HepG2 (cell line): ENCODE measurements at regions not wholly inside any gene's neighbourhood (a gene's known extent, or its start where the extent isn't known, plus 50 kb on each side); places are given as distances from the start of the nearest gene placed in this dataset.

Experiments
- ATAC-seq: fragments of 200-7000 bp; cut with Tn5 transposase; 3 replicates; pipeline ENCODE4 v1.9.1; 2020; ENCODE audit warnings: mild to moderate bottlenecking, moderate library complexity
- BruUV-seq: library from RNA; stranded (reverse); fragments of 400-500 nt; replicated peaks from 2 replicates; lab custom pipeline; 2021; lab: Mats Ljungman, UMichigan
- CTCF ChIA-PET: fragments of 300-600 bp; formaldehyde crosslinking; extraction: SDS; loops from one replicate; lab custom pipeline; 2021; ENCODE audit warnings: low total read pairs, inconsistent platforms, low intra/inter-chr PET ratio; lab: Yijun Ruan, JAX
- POLR2A ChIA-PET: fragments of 350-600 bp; sonication (Branson Sonifier 250); formaldehyde crosslinking; loops from one replicate; lab custom pipeline; 2020; ENCODE audit warnings: antibody characterized with exemption, inconsistent platforms; lab: Yijun Ruan, JAX
- DNase-seq: peaks from one replicate; pipeline ENCODE4 v3.0.0-alpha.2; 2015; ENCODE audit warnings: low spot score
- FAIRE-seq: peaks from 3 replicates; lab custom pipeline; 2011; peaks lifted over from hg19 to GRCh38; lab: Jason Lieb, UNC
- H2AFZ ChIP-seq: one replicate; pipeline ENCODE4 v1.6.1; 2011; ENCODE audit warnings: low read length, inconsistent platforms
- H3K27ac ChIP-seq: fragments of 300-600 bp; 3 replicates; pipeline ENCODE4 v1.8.0; 2011; ENCODE audit warnings: mixed run types, mild to moderate bottlenecking, mixed read lengths, low read length, inconsistent platforms; ENCODE audit not compliant: insufficient read depth; ENCODE audit errors: extremely low read length
- H3K27me3 ChIP-seq, 2 experiments: fragments of 200-600 bp in 1 of 2; 2 replicates in 1 of 2; 3 replicates in 1 of 2; pipeline versions ENCODE4 v1.6.0 to v1.8.0; 2011; ENCODE audit warnings: low read length in 2 of 2, mild to moderate bottlenecking in 2 of 2, moderate library complexity in 2 of 2, inconsistent platforms in 1 of 2; ENCODE audit not compliant: insufficient read depth in 2 of 2, control insufficient read depth in 1 of 2
- H3K36me3 ChIP-seq, 2 experiments: fragments of 200-600 bp in 1 of 2; replicated peaks in 1 of 2; 2 replicates in 1 of 2; 3 replicates in 1 of 2; pipeline versions ENCODE4 v1.5.1 to v1.8.0; 2011; ENCODE audit warnings: low read length in 2 of 2, inconsistent platforms in 1 of 2; ENCODE audit not compliant: insufficient read depth in 2 of 2, control insufficient read depth in 1 of 2
- H3K4me1 ChIP-seq: 2 replicates; pipeline ENCODE4 v1.5.1; 2012; ENCODE audit warnings: low read length, inconsistent platforms; ENCODE audit not compliant: insufficient read depth
- H3K4me2 ChIP-seq: 2 replicates; pipeline ENCODE4 v1.6.0; 2011; ENCODE audit warnings: low read depth, low read length, inconsistent platforms
- H3K4me3 ChIP-seq, 3 experiments: fragments of 200-600 bp in 1 of 3; sonication (generic), shearing (Covaris generic) in 1 of 3; replicated peaks in 1 of 3; 2 replicates each; pipeline ENCODE4 v1.5.1; 2011 to 2016; ENCODE audit warnings: low read length in 3 of 3, inconsistent platforms in 2 of 3, low read depth in 2 of 3, mild to moderate bottlenecking in 2 of 3, control low read depth in 1 of 3, mixed read lengths in 1 of 3; ENCODE audit not compliant: insufficient read depth in 1 of 3
- H3K79me2 ChIP-seq: one replicate; pipeline ENCODE4 v1.6.1; 2011; ENCODE audit warnings: low read length, inconsistent platforms; ENCODE audit not compliant: insufficient read depth
- H3K9ac ChIP-seq: 2 replicates; pipeline ENCODE4 v1.6.0; 2011; ENCODE audit warnings: mild to moderate bottlenecking, low read depth, low read length, inconsistent platforms; ENCODE audit not compliant: insufficient read depth
- H3K9me3 ChIP-seq: 2 replicates; pipeline ENCODE4 v1.5.1; 2012; ENCODE audit warnings: mild to moderate bottlenecking, low read length
- H4K20me1 ChIP-seq: 2 replicates; pipeline ENCODE4 v1.6.0; 2011; ENCODE audit warnings: inconsistent platforms, mild to moderate bottlenecking, low read length, moderate library complexity; ENCODE audit not compliant: insufficient read depth
- CHD4 ChIP-seq: fragments of 200-600 bp; sonication (generic); IDR thresholded peaks from 2 replicates; pipeline ENCODE4 v1.7.0; 2017; ENCODE audit warnings: mild to moderate bottlenecking, low read length, borderline replicate concordance
- CREB1 ChIP-seq, 2 experiments: fragments of 450-650 bp in 1 of 2; IDR thresholded peaks; 2 replicates each; pipeline ENCODE4 v1.6.1; 2016 to 2017; ENCODE audit warnings: control low read depth in 1 of 2, mild to moderate bottlenecking in 1 of 2, missing compliant biosample characterization in 1 of 2, missing genetic modification characterization in 1 of 2
- MAFF ChIP-seq: IDR thresholded peaks from 2 replicates; pipeline ENCODE4 v1.6.1; 2011; ENCODE audit warnings: low read depth, low read length, improper control_type of control experiment
- MAFK ChIP-seq, 2 experiments: IDR thresholded peaks in 1 of 2; conservative IDR thresholded peaks in 1 of 2; 2 replicates each; pipeline ENCODE4 v1.6.1; 2011; ENCODE audit warnings: improper control_type of control experiment in 2 of 2, low read length in 2 of 2
- MAZ ChIP-seq, 2 experiments: sonication (generic) in 1 of 2; formaldehyde crosslinking in 1 of 2; IDR thresholded peaks; 2 replicates each; pipeline versions ENCODE4 v1.5.0 to v1.6.1; 2012 to 2020; ENCODE audit warnings: low read depth in 2 of 2, mild to moderate bottlenecking in 2 of 2, borderline replicate concordance in 1 of 2, improper control_type of control experiment in 1 of 2, low read length in 1 of 2, missing genetic modification reagents in 1 of 2, moderate library complexity in 1 of 2
- NFRKB ChIP-seq: fragments of 450-650 bp; IDR thresholded peaks from 2 replicates; pipeline ENCODE4 v1.6.1; 2017
- PATZ1 ChIP-seq: sonication (generic); formaldehyde crosslinking; IDR thresholded peaks from 2 replicates; pipeline ENCODE4 v1.4.0; 2020; ENCODE audit warnings: missing genetic modification reagents
- ZNF562 ChIP-seq: sonication (generic); formaldehyde crosslinking; IDR thresholded peaks from 2 replicates; pipeline ENCODE4 v1.8.0; 2022; ENCODE audit warnings: missing genetic modification reagents, borderline replicate concordance
- WGBS: methylation state at CpG from one replicate; pipeline ENCODE4 v1.1.6; 2017; ENCODE audit warnings: low lambda C conversion rate; 5-methylcytosine and 5-hydroxymethylcytosine counted together
- in situ Hi-C: cut with HindIII; loops from 2 replicates; pipeline ENCODE4 v1.10.0; 2017; ENCODE audit warnings: low pct_unique_long_range_greater_than_20kb; ENCODE audit not compliant: extremely low pct_ligation_motif_present
- intact Hi-C: fragments of 100-400 bp; cut with micrococcal nuclease; formaldehyde crosslinking; loops from one replicate; pipeline ENCODE4 v1.10.0; 2022; ENCODE audit not compliant: unreplicated experiment

GRCh38 chr16:9480503-9480902 lies 389.1 kb downstream of the HAPSTR1 start:
- Histone ChIP-seq H3K27ac (no peak overlapping the region), H3K4me3 (no peak overlapping the region), H2AFZ (no peak overlapping the region), H3K36me3 (no peaks in the 10 kb centered on the region), H3K9me3 (no peaks in the 10 kb centered on the region), H3K27me3 (peaks cover 0 to 4% of the 10 kb centered on the region in 2 experiments; a peak in 1 of 5 replicates), H3K4me1 (no peaks in the 10 kb centered on the region), H3K79me2 (no peaks in the 10 kb centered on the region), H3K4me2 (no peak overlapping the region), H3K9ac (no peak overlapping the region), H4K20me1 (no peaks in the 10 kb centered on the region)
- no peak for FAIRE-seq
- POLR2A ChIA-PET = no interaction called here
- no peak for ATAC-seq
- no peak for DNase-seq
- BruUV-seq = no TSS peak
- in situ Hi-C loops (no loop called here), intact Hi-C loops (no loop called here)
- CTCF ChIA-PET = no interaction called here
- WGBS = 11% methylated on average over 3 of the region's 3 CpGs
- TF ChIP-seq MAFF (peak; percentile 48; the same call in 1 of the 2 replicates), MAFK (conservative IDR thresholded peaks at IDR 0.05 in 1 of 2, IDR thresholded peaks at IDR 0.05 in 1 of 2; ENCODE audit: low read length in 2 of 2) (peak; percentile 66 to 76), PATZ1 (CRISPR knock-in tag) (no peak)

- Histone ChIP-seq H3K4me2 (no peak overlapping the region), H4K20me1 (no peaks in the 10 kb centered on the region), H3K9me3 (no peaks in the 10 kb centered on the region), H3K36me3 (no peaks in the 10 kb centered on the region), H2AFZ (no peak overlapping the region), H3K27me3 (no peaks in the 10 kb centered on the region; a peak in 1 of 5 replicates), H3K9ac (no peak overlapping the region), H3K27ac (no peak overlapping the region), H3K4me1 (no peaks in the 10 kb centered on the region)
- no peak for DNase-seq
- intact Hi-C loops = no loop called here
- 8% methylated on average over 18 of the region's 18 CpGs for WGBS
- FAIRE-seq = no peak
- CTCF ChIA-PET = no interaction called here
- ATAC-seq = no peak
- TF ChIP-seq NFRKB (0 out of 2 replicates have a peak, but pooled peaks have one; percentile 19), ZNF562 (CRISPR knock-in tag) (no peak), CREB1 (IDR thresholded peaks at IDR 0.05) (peak; percentile 29; the same call in 1 of the 2 replicates), CREB1 (CRISPR knock-in tag; IDR thresholded peaks at IDR 0.05) (no peak), MAZ (IDR thresholded peaks at IDR 0.05; ENCODE audit: borderline replicate concordance, low read depth, low read length) (no peak), MAZ (CRISPR knock-in tag; IDR thresholded peaks at IDR 0.05; ENCODE audit: low read depth) (no peak), CHD4 (no peak)
- TF ChIP-seq, all 625 proteins: peak for 2
- H3K79me2 ChIP-seq = no peaks in the 10 kb centered on the region
- POLR2A ChIA-PET = no interaction called here
- H3K4me3 ChIP-seq = no peak overlapping the region
- in situ Hi-C loops = no loop called here
- BruUV-seq = no TSS peak
Observed at GRCh38 chr16:9481747-9482730, 390.6 kb downstream of the HAPSTR1 start.
